HG02943 (cell line): ENCODE measurements at regions not wholly inside any gene's neighbourhood (a gene's known extent, or its start where the extent isn't known, plus 50 kb on each side); places are given as distances from the start of the nearest gene placed in this dataset.
"Not testable (repeated sequence)": the region's sequence is repeated elsewhere in the genome, so short reads cannot be mapped to it uniquely, and the experiment has no call there.

Experiments
- ATAC-seq: cut with Tn5 transposase; IDR thresholded peaks from one replicate; pipeline ENCODE4 v1.9.1; 2021; ENCODE audit warnings: mild to moderate bottlenecking, low read depth, moderate library complexity; ENCODE audit not compliant: unreplicated experiment

- ATAC-seq = no peak
These were observed 185.6 kb downstream of the INSC start for GRCh38 chr11:15300341-15300740.

- ATAC-seq = no peak
These were observed 192.9 kb downstream of the INSC start for GRCh38 chr11:15307619-15308024.

- ATAC-seq = no peak
These were observed 194.1 kb downstream of the INSC start for GRCh38 chr11:15308840-15309239.

- no peak for ATAC-seq
These were observed 194.6 kb downstream of the INSC start for GRCh38 chr11:15309296-15309695.

GRCh38 chr11:15313862-15314261, 199.1 kb downstream of the INSC start:
- ATAC-seq = no peak

- no peak for ATAC-seq
These were observed 204.1 kb downstream of the INSC start for GRCh38 chr11:15318814-15319213.

GRCh38 chr11:15326520-15326919, 211.8 kb downstream of the INSC start:
- ATAC-seq = no peak

- ATAC-seq = no peak
These were observed 213.1 kb downstream of the INSC start for GRCh38 chr11:15327786-15328231.

GRCh38 chr11:15333407-15333806, 218.7 kb downstream of the INSC start:
- ATAC-seq = no peak

GRCh38 chr11:15334766-15335165, 220.0 kb downstream of the INSC start:
- ATAC-seq = no peak

GRCh38 chr11:15336021-15336420, 221.3 kb downstream of the INSC start:
- no peak for ATAC-seq

- no peak for ATAC-seq
These were observed 224.6 kb downstream of the INSC start for GRCh38 chr11:15339302-15339701.

GRCh38 chr11:15341587-15341986, 226.9 kb downstream of the INSC start:
- no peak for ATAC-seq

GRCh38 chr11:15342163-15342562, 227.4 kb downstream of the INSC start:
- no peak for ATAC-seq

- no peak for ATAC-seq
These were observed 232.2 kb downstream of the INSC start for GRCh38 chr11:15346907-15347306.

- no peak for ATAC-seq
These were observed 233.4 kb downstream of the INSC start for GRCh38 chr11:15347969-15348734.

GRCh38 chr11:15349413-15349812, 234.7 kb downstream of the INSC start:
- ATAC-seq = no peak

GRCh38 chr11:15361316-15361715, 246.6 kb downstream of the INSC start:
- ATAC-seq = no peak

- not testable (repeated sequence) for ATAC-seq
These were observed 250.6 kb downstream of the INSC start for GRCh38 chr11:15365286-15365685.

- ATAC-seq = no peak
These were observed 253.0 kb downstream of the INSC start for GRCh38 chr11:15367695-15368094.

GRCh38 chr11:15370495-15371147, 255.9 kb downstream of the INSC start:
- no peak for ATAC-seq

GRCh38 chr11:15371533-15371932, 256.8 kb downstream of the INSC start:
- ATAC-seq = no peak
